22Rv1 (cell line): ENCODE measurements at regions not wholly inside any gene's neighbourhood (a gene's known extent, or its start where the extent isn't known, plus 50 kb on each side); places are given as distances from the start of the nearest gene placed in this dataset.

Experiments
- ZFX ChIP-seq: fragments of 450-650 bp; IDR thresholded peaks from 2 replicates; pipeline ENCODE4 v1.6.1; 2017; ENCODE audit warnings: antibody characterized with exemption, borderline replicate concordance
- TF ChIP-seq, protein P1 (sequence below): fragments of 450-650 bp; IDR thresholded peaks from 2 replicates; pipeline ENCODE4 v1.5.1; 2017; ENCODE audit warnings: mild to moderate bottlenecking

DNA sequence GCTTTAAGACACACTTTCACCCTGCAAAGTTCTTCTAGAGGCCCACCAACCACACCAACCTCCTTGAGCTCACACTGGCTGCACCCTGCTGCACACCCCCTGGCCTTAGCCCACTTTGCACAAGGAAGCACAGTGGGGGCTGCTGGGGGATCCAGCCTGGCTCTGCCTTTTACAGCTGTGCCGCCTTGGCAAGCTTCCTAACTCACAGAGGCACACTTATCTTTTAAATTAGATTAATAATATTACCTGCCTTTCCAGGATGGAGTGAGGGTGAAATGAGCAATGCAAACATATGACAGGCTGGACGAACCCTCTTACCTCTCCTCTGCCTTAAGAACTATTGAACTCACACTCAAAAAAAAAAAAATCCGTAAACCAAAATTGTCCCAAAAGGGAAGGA, 715.8 kb upstream of the ID2 start:
- TF ChIP-seq, protein P1, sequence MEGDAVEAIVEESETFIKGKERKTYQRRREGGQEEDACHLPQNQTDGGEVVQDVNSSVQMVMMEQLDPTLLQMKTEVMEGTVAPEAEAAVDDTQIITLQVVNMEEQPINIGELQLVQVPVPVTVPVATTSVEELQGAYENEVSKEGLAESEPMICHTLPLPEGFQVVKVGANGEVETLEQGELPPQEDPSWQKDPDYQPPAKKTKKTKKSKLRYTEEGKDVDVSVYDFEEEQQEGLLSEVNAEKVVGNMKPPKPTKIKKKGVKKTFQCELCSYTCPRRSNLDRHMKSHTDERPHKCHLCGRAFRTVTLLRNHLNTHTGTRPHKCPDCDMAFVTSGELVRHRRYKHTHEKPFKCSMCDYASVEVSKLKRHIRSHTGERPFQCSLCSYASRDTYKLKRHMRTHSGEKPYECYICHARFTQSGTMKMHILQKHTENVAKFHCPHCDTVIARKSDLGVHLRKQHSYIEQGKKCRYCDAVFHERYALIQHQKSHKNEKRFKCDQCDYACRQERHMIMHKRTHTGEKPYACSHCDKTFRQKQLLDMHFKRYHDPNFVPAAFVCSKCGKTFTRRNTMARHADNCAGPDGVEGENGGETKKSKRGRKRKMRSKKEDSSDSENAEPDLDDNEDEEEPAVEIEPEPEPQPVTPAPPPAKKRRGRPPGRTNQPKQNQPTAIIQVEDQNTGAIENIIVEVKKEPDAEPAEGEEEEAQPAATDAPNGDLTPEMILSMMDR, result no peak
- TF ChIP-seq ZFX, result no peak
